HG03280 (cell line): ENCODE measurements at regions not wholly inside any gene's neighbourhood (a gene's known extent, or its start where the extent isn't known, plus 50 kb on each side); places are given as distances from the start of the nearest gene placed in this dataset.

ENCODE experiments used
- ATAC-seq: cut with Tn5 transposase; IDR thresholded peaks from one replicate; pipeline ENCODE4 v1.9.1; 2021; ENCODE audit warnings: mild to moderate bottlenecking, moderate library complexity; ENCODE audit not compliant: unreplicated experiment

GRCh38 chr22:19620742-19621371 lies 93.4 kb upstream of the SEPTIN5 start:
- ATAC-seq = no peak

GRCh38 chr22:19621373-19622060 lies 92.8 kb upstream of the SEPTIN5 start:
- ATAC-seq = no peak

- no peak for ATAC-seq
Measured at GRCh38 chr22:19622061-19622441, 92.3 kb upstream of the SEPTIN5 start.

- no peak for ATAC-seq
Measured at GRCh38 chr22:19625331-19626041, 88.8 kb upstream of the SEPTIN5 start.

GRCh38 chr22:19626042-19626587 lies 88.2 kb upstream of the SEPTIN5 start:
- ATAC-seq = no peak

- ATAC-seq = no peak
Measured at GRCh38 chr22:19626666-19627065, 87.6 kb upstream of the SEPTIN5 start.

- no peak for ATAC-seq
Measured at GRCh38 chr22:19628038-19628776, 86.1 kb upstream of the SEPTIN5 start.

GRCh38 chr22:19629331-19629719 lies 85.0 kb upstream of the SEPTIN5 start:
- ATAC-seq = no peak

GRCh38 chr22:19629720-19630419 lies 84.4 kb upstream of the SEPTIN5 start:
- no peak for ATAC-seq

GRCh38 chr22:19630614-19631013 lies 83.7 kb upstream of the SEPTIN5 start:
- ATAC-seq = no peak

GRCh38 chr22:19631899-19632667 lies 82.2 kb upstream of the SEPTIN5 start:
- no peak for ATAC-seq

GRCh38 chr22:19632668-19633148 lies 81.6 kb upstream of the SEPTIN5 start:
- ATAC-seq = no peak

- no peak for ATAC-seq
Measured at GRCh38 chr22:19634226-19634975, 79.9 kb upstream of the SEPTIN5 start.

GRCh38 chr22:19635644-19636043 lies 78.7 kb upstream of the SEPTIN5 start:
- ATAC-seq = no peak

- no peak for ATAC-seq
Measured at GRCh38 chr22:19636696-19637407, 77.5 kb upstream of the SEPTIN5 start.

GRCh38 chr22:19637408-19638281 lies 76.7 kb upstream of the SEPTIN5 start:
- no peak for ATAC-seq

- ATAC-seq = no peak
Measured at GRCh38 chr22:19638282-19639015, 75.9 kb upstream of the SEPTIN5 start.
